ENCODE measurements at regions not wholly inside any gene's neighbourhood (a gene's known extent, or its start where the extent isn't known, plus 50 kb on each side); places are given as distances from the start of the nearest gene placed in this dataset.

DNA sequence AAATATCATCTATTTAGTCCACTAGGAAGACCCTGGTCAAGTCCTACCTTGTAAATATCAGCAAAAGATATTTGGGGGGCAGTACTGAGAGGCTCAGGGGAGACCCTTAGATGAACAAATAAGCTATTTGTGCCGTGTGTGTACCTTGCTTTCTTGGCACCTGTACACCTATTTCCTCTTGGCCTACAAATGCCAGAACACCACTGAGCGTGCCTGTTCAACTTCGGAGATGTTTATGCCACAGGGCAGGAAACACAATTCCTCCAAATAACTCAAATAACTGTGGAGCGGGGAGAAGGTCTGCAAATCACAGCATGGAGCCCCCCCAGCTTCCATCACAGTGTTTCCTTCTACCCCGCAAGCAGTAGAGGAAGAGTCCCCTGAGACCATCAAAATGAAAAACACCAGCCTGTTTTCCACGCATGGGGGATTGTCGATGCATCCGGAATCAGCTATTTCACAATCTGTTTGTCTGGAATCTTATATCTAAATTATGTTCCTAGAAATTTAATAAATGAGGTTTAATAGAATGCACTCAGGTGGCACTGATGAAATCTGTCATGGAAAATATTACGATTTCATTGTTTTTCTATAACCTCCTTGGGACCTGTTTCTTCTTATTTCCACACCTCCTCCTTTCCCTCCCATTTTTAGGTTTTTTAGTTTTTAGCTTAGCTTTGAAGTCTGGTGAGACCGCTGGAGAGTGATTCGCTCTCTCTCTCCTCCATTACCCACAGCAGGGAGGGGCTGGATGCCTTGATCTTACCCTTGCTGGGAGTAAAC is 254.0 kb upstream of the SRRM4 start:
- TF ChIP-seq, protein P1, sequence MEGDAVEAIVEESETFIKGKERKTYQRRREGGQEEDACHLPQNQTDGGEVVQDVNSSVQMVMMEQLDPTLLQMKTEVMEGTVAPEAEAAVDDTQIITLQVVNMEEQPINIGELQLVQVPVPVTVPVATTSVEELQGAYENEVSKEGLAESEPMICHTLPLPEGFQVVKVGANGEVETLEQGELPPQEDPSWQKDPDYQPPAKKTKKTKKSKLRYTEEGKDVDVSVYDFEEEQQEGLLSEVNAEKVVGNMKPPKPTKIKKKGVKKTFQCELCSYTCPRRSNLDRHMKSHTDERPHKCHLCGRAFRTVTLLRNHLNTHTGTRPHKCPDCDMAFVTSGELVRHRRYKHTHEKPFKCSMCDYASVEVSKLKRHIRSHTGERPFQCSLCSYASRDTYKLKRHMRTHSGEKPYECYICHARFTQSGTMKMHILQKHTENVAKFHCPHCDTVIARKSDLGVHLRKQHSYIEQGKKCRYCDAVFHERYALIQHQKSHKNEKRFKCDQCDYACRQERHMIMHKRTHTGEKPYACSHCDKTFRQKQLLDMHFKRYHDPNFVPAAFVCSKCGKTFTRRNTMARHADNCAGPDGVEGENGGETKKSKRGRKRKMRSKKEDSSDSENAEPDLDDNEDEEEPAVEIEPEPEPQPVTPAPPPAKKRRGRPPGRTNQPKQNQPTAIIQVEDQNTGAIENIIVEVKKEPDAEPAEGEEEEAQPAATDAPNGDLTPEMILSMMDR (IDR thresholded peaks at IDR 0.05) = no peak
- no peak overlapping the region for H3K27ac Mint-ChIP-seq
- no peaks in the 10 kb centered on the region for H3K9me3 ChIP-seq (replicated peaks in 1 of 2; ENCODE audit: control insufficient read depth in 1 of 2, insufficient read depth in 1 of 2, low read length in 2 of 2)
- H3K4me3 ChIP-seq (replicated peaks in 1 of 3; ENCODE audit: low read depth in 2 of 3, low read length in 3 of 3) = no peak overlapping the region
- peaks cover 0 to 5% (median 0%) of the 10 kb centered on the region in 7 donors for H3K9me3 Mint-ChIP-seq
- intact Hi-C loops (cut with micrococcal nuclease) = no loop called here
- no peaks in the 10 kb centered on the region for H3K4me1 ChIP-seq (ENCODE audit: control insufficient read depth in 1 of 2, insufficient read depth in 2 of 2, low read length in 2 of 2)
- no peak overlapping the region for H3K27ac ChIP-seq (ENCODE audit: low read depth in 1 of 2, low read length in 2 of 2)
- WGBS (ENCODE audit: insufficient coverage) = 63% methylated on average over 4 of the region's 11 CpGs
- no peak overlapping the region for H3K9ac ChIP-seq (ENCODE audit: insufficient read depth, low read length, poor library complexity, severe bottlenecking)
- H3K4me1 Mint-ChIP-seq = no peaks in the 10 kb centered on the region
- no peaks in the 10 kb centered on the region for H3K36me3 ChIP-seq (replicated peaks in 1 of 2; ENCODE audit: control insufficient read depth in 1 of 2, insufficient read depth in 2 of 2, low read length in 2 of 2)
- H3K79me2 ChIP-seq (ENCODE audit: insufficient read depth, low read length) = no peaks in the 10 kb centered on the region
- no peak overlapping the region for H3K4me3 Mint-ChIP-seq
- H3K4me2 ChIP-seq (replicated peaks; ENCODE audit: extremely low read depth, low read length, poor library complexity, severe bottlenecking) = no peak overlapping the region
- H3K36me3 Mint-ChIP-seq = no peaks in the 10 kb centered on the region
- H3K27me3 Mint-ChIP-seq (ENCODE audit: low read depth in 3 of 3) = peaks cover 0 to 1% (median 1%) of the 10 kb centered on the region in 3 donors
- no peaks in the 10 kb centered on the region for H4K20me1 ChIP-seq (ENCODE audit: insufficient read depth, low read length)
- H2AFZ ChIP-seq (ENCODE audit: insufficient read depth, low read depth, low read length, poor library complexity, severe bottlenecking) = no peak overlapping the region
- DNase-seq = no peak
- H3K27me3 ChIP-seq (ENCODE audit: control insufficient read depth in 2 of 2, insufficient read depth in 2 of 2, low read length in 2 of 2) = no peaks in the 10 kb centered on the region

DNA sequence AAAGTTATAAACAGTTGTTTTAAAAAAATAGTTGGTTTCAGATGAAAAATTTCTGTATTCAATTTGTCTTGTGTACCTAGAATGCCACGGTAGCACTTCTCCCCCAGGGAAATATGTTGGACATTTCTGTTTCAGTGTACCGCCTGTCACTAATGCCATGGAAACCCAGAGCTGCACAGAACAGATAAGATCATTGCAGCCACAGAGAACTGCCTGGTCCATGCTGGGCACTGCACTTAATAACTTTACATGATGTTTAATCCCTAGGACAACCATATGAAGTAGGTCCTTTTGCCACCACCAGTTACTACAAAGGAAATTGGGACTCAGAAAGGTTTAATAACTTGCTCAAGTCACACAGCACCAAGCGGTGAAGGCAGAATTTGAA is 253.4 kb upstream of the SRRM4 start:
- H3K4me2 ChIP-seq (replicated peaks; ENCODE audit: extremely low read depth, low read length, poor library complexity, severe bottlenecking) = no peak overlapping the region
- Mint-ChIP-seq H3K4me1 (no peaks in the 10 kb centered on the region), H3K4me3 (no peak overlapping the region), H3K36me3 (no peaks in the 10 kb centered on the region), H3K27ac (no peak overlapping the region), H3K9me3 (peaks cover 0 to 8% (median 0%) of the 10 kb centered on the region in 7 donors), H3K27me3 (ENCODE audit: low read depth in 3 of 3) (peaks cover 0 to 1% (median 1%) of the 10 kb centered on the region in 3 donors)
- H3K4me3 ChIP-seq (replicated peaks in 1 of 3; ENCODE audit: low read depth in 2 of 3, low read length in 3 of 3) = no peak overlapping the region
- no peaks in the 10 kb centered on the region for H3K36me3 ChIP-seq (replicated peaks in 1 of 2; ENCODE audit: control insufficient read depth in 1 of 2, insufficient read depth in 2 of 2, low read length in 2 of 2)
- no peaks in the 10 kb centered on the region for H3K79me2 ChIP-seq (ENCODE audit: insufficient read depth, low read length)
- TF ChIP-seq, protein P1 (IDR thresholded peaks at IDR 0.05) = no peak
- intact Hi-C loops (cut with micrococcal nuclease) = no loop called here
- no peaks in the 10 kb centered on the region for H3K27me3 ChIP-seq (ENCODE audit: control insufficient read depth in 2 of 2, insufficient read depth in 2 of 2, low read length in 2 of 2)
- H3K4me1 ChIP-seq (ENCODE audit: control insufficient read depth in 1 of 2, insufficient read depth in 2 of 2, low read length in 2 of 2) = no peaks in the 10 kb centered on the region
- no peak for DNase-seq
- H3K27ac ChIP-seq (ENCODE audit: low read depth in 1 of 2, low read length in 2 of 2) = no peak overlapping the region
- 93% methylated on average over 3 of the region's 3 CpGs for WGBS (ENCODE audit: insufficient coverage)
- no peaks in the 10 kb centered on the region for H4K20me1 ChIP-seq (ENCODE audit: insufficient read depth, low read length)
- no peak overlapping the region for H2AFZ ChIP-seq (ENCODE audit: insufficient read depth, low read depth, low read length, poor library complexity, severe bottlenecking)
- no peaks in the 10 kb centered on the region for H3K9me3 ChIP-seq (replicated peaks in 1 of 2; ENCODE audit: control insufficient read depth in 1 of 2, insufficient read depth in 1 of 2, low read length in 2 of 2)
- H3K9ac ChIP-seq (ENCODE audit: insufficient read depth, low read length, poor library complexity, severe bottlenecking) = no peak overlapping the region
